ENCODE measurements at regions not wholly inside any gene's neighbourhood (a gene's known extent, or its start where the extent isn't known, plus 50 kb on each side); places are given as distances from the start of the nearest gene placed in this dataset.

GRCh38 chr6:145327586-145327985 lies 407.7 kb downstream of the EPM2A start:
- ATAC-seq (no peak), FAIRE-seq (no peak), DNase-seq (ENCODE audit: low spot score) (no peak)
- no peak overlapping the region for H3K4me3 ChIP-seq (replicated peaks in 1 of 3; ENCODE audit: insufficient read depth in 1 of 3, low read depth in 2 of 3, low read length in 3 of 3)
- no peaks in the 10 kb centered on the region for H3K9me3 ChIP-seq (ENCODE audit: low read length)
- POLR2A ChIA-PET, result no interaction called here
- BruUV-seq (replicated peaks), result no TSS peak
- no peaks in the 10 kb centered on the region for H3K36me3 ChIP-seq (replicated peaks in 1 of 2; ENCODE audit: control insufficient read depth in 1 of 2, insufficient read depth in 2 of 2, low read length in 2 of 2)
- in situ Hi-C loops (cut with HindIII; ENCODE audit: extremely low pct_ligation_motif_present, low pct_unique_long_range_greater_than_20kb) (no loop called here), intact Hi-C loops (cut with micrococcal nuclease; ENCODE audit: unreplicated experiment) (no loop called here)
- TF ChIP-seq ZNF549 (CRISPR knock-in tag; IDR thresholded peaks at IDR 0.05) (no peak), TMF1 (CRISPR knock-in tag; IDR thresholded peaks at IDR 0.05; ENCODE audit: low read depth) (no peak), TGIF2 (CRISPR knock-in tag; IDR thresholded peaks at IDR 0.05) (no peak), HDAC6 (IDR thresholded peaks at IDR 0.05; ENCODE audit: low read depth, low read length) (no peak), XRCC5 (optimal IDR thresholded peaks at IDR 0.05; ENCODE audit: low read length) (no peak), KAT7 (CRISPR knock-in tag; IDR thresholded peaks at IDR 0.05; ENCODE audit: borderline replicate concordance) (no peak), SP140L (CRISPR knock-in tag; IDR thresholded peaks at IDR 0.05; ENCODE audit: borderline replicate concordance) (no peak), ZNF615 (CRISPR knock-in tag; IDR thresholded peaks at IDR 0.05; ENCODE audit: borderline replicate concordance) (no peak), CSRNP1 (CRISPR knock-in tag; IDR thresholded peaks at IDR 0.05) (no peak), POLR2G (IDR thresholded peaks at IDR 0.05; ENCODE audit: low read depth, low read length) (no peak), MED1 (CRISPR knock-in tag; IDR thresholded peaks at IDR 0.05) (no peak)
- TF ChIP-seq, protein P1, sequence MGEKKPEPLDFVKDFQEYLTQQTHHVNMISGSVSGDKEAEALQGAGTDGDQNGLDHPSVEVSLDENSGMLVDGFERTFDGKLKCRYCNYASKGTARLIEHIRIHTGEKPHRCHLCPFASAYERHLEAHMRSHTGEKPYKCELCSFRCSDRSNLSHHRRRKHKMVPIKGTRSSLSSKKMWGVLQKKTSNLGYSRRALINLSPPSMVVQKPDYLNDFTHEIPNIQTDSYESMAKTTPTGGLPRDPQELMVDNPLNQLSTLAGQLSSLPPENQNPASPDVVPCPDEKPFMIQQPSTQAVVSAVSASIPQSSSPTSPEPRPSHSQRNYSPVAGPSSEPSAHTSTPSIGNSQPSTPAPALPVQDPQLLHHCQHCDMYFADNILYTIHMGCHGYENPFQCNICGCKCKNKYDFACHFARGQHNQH (CRISPR knock-in tag; IDR thresholded peaks at IDR 0.05), result no peak
- H3K27ac ChIP-seq (ENCODE audit: extremely low read length, insufficient read depth, low read length), result no peak overlapping the region
- no peak overlapping the region for H3K9ac ChIP-seq (ENCODE audit: insufficient read depth, low read depth, low read length)
- 0% methylated on average over 2 of the region's 2 CpGs for WGBS (ENCODE audit: low lambda C conversion rate)
- no peaks in the 10 kb centered on the region for H3K27me3 ChIP-seq (ENCODE audit: control insufficient read depth in 1 of 2, insufficient read depth in 2 of 2, low read length in 2 of 2)
- no peaks in the 10 kb centered on the region for H3K79me2 ChIP-seq (ENCODE audit: insufficient read depth, low read length)
- no peaks in the 10 kb centered on the region for H4K20me1 ChIP-seq (ENCODE audit: insufficient read depth, low read length)
- no peak overlapping the region for H2AFZ ChIP-seq (ENCODE audit: low read length)
- H3K4me1 ChIP-seq (ENCODE audit: insufficient read depth, low read length), result no peaks in the 10 kb centered on the region
- CTCF ChIA-PET (ENCODE audit: low intra/inter-chr PET ratio, low total read pairs), result no interaction called here
- H3K4me2 ChIP-seq (ENCODE audit: low read depth, low read length), result no peak overlapping the region

All from HepG2 (cell line).